CD4-positive, CD25-positive, alpha-beta regulatory T cell (primary cell): ENCODE measurements at regions not wholly inside any gene's neighbourhood (a gene's known extent, or its start where the extent isn't known, plus 50 kb on each side); places are given as distances from the start of the nearest gene placed in this dataset.

Experiments used
- ATAC-seq, 2 donors: fragments of 150-1000 bp; cut with Tn5 transposase; one replicate each; pipeline ENCODE4 v1.10.0; 2021; ENCODE audit warnings: low read depth in 2 of 2, moderate number of reproducible peaks in 2 of 2, moderate library complexity in 1 of 2
- DNase-seq, 3 donors: peaks; one replicate each; pipeline versions ENCODE4 v3.0.0 to v3.0.0-alpha.2; 2012 to 2022; ENCODE audit warnings: mixed read lengths in 1 of 3
- H3K27ac ChIP-seq: one replicate; pipeline ENCODE4 v1.7.0; 2013; ENCODE audit warnings: mild to moderate bottlenecking, low read length; ENCODE audit not compliant: insufficient read depth, poor library complexity, severe bottlenecking
- H3K27me3 ChIP-seq: one replicate; pipeline ENCODE4 v1.7.0; 2013; ENCODE audit warnings: low read length; ENCODE audit not compliant: control insufficient read depth, insufficient read depth
- H3K36me3 ChIP-seq: one replicate; pipeline ENCODE4 v1.7.0; 2013; ENCODE audit warnings: mild to moderate bottlenecking, low read length, moderate library complexity; ENCODE audit not compliant: control insufficient read depth, insufficient read depth
- H3K4me1 ChIP-seq: 2 replicates; pipeline ENCODE4 v1.7.0; 2013; ENCODE audit warnings: mild to moderate bottlenecking, low read length; ENCODE audit not compliant: insufficient read depth, control insufficient read depth, poor library complexity, severe bottlenecking
- H3K4me3 ChIP-seq: one replicate; pipeline ENCODE4 v1.7.0; 2013; ENCODE audit warnings: low read depth, mild to moderate bottlenecking, low read length, moderate library complexity
- H3K9me3 ChIP-seq, 2 experiments: 1 replicate in 1 of 2; 2 replicates in 1 of 2; pipeline ENCODE4 v1.7.0; 2013; ENCODE audit warnings: low read length in 2 of 2, mild to moderate bottlenecking in 1 of 2, moderate library complexity in 1 of 2; ENCODE audit not compliant: control insufficient read depth in 2 of 2
- H3K27ac Mint-ChIP-seq, 3 donors: one replicate each; pipeline ENCODE4 v1.8.0; 2020 to 2022; ENCODE audit warnings: mild to moderate bottlenecking in 3 of 3, mixed read lengths in 3 of 3, moderate library complexity in 2 of 3
- H3K27me3 Mint-ChIP-seq: one replicate; pipeline ENCODE4 v1.8.0; 2022; ENCODE audit warnings: mild to moderate bottlenecking, mixed read lengths
- H3K36me3 Mint-ChIP-seq: one replicate; pipeline ENCODE4 v1.8.0; 2020; ENCODE audit warnings: mixed read lengths
- H3K4me1 Mint-ChIP-seq, 4 donors: one replicate each; pipeline ENCODE4 v1.8.0; 2020 to 2022; ENCODE audit warnings: mixed read lengths in 4 of 4, mild to moderate bottlenecking in 1 of 4
- H3K4me3 Mint-ChIP-seq, 4 donors: one replicate each; pipeline ENCODE4 v1.8.0; 2020 to 2022; ENCODE audit warnings: mild to moderate bottlenecking in 4 of 4, mixed read lengths in 4 of 4, moderate library complexity in 3 of 4
- H3K9me3 Mint-ChIP-seq, 7 donors: one replicate each; pipeline ENCODE4 v1.8.0; 2020 to 2022; ENCODE audit warnings: mixed read lengths in 7 of 7, mild to moderate bottlenecking in 3 of 7, moderate library complexity in 2 of 7

- H3K27me3 Mint-ChIP-seq: no peaks in the 10 kb centered on the region
- Histone ChIP-seq H3K4me1 (no peaks in the 10 kb centered on the region), H3K36me3 (no peaks in the 10 kb centered on the region), H3K4me3 (no peak overlapping the region), H3K27me3 (no peaks in the 10 kb centered on the region), H3K27ac (no peak overlapping the region), H3K9me3 (no peaks in the 10 kb centered on the region)
- DNase-seq (no peak), ATAC-seq (no peak)
- H3K27ac Mint-ChIP-seq: no peak overlapping the region
- H3K9me3 Mint-ChIP-seq: peaks cover 0 to 4% (median 0%) of the 10 kb centered on the region in 7 donors
- H3K4me1 Mint-ChIP-seq: no peaks in the 10 kb centered on the region
- no peaks in the 10 kb centered on the region for H3K36me3 Mint-ChIP-seq
- H3K4me3 Mint-ChIP-seq: no peak overlapping the region
These were observed 545.0 kb downstream of the GBA3 start for GRCh38 chr4:23237771-23238170.

- Histone ChIP-seq H3K36me3 (no peaks in the 10 kb centered on the region), H3K9me3 (no peaks in the 10 kb centered on the region), H3K27ac (no peak overlapping the region), H3K4me3 (no peak overlapping the region), H3K27me3 (no peaks in the 10 kb centered on the region), H3K4me1 (no peaks in the 10 kb centered on the region)
- Mint-ChIP-seq H3K9me3 (peaks cover 0 to 3% (median 0%) of the 10 kb centered on the region in 7 donors), H3K4me3 (no peak overlapping the region), H3K36me3 (no peaks in the 10 kb centered on the region), H3K27me3 (no peaks in the 10 kb centered on the region), H3K4me1 (no peaks in the 10 kb centered on the region), H3K27ac (no peak overlapping the region)
- no peak for DNase-seq
- no peak for ATAC-seq
These were observed 543.1 kb downstream of the GBA3 start for GRCh38 chr4:23235628-23236390.

GRCh38 chr4:23234716-23235115, 542.0 kb downstream of the GBA3 start:
- no peak overlapping the region for H3K4me3 ChIP-seq
- peaks cover 0 to 2% (median 0%) of the 10 kb centered on the region in 7 donors for H3K9me3 Mint-ChIP-seq
- H3K36me3 Mint-ChIP-seq: no peaks in the 10 kb centered on the region
- no peaks in the 10 kb centered on the region for H3K4me1 ChIP-seq
- no peaks in the 10 kb centered on the region for H3K27me3 Mint-ChIP-seq
- DNase-seq (no peak), ATAC-seq (no peak)
- no peaks in the 10 kb centered on the region for H3K9me3 ChIP-seq
- no peak overlapping the region for H3K4me3 Mint-ChIP-seq
- no peaks in the 10 kb centered on the region for H3K27me3 ChIP-seq
- H3K27ac ChIP-seq: no peak overlapping the region
- no peaks in the 10 kb centered on the region for H3K36me3 ChIP-seq
- no peaks in the 10 kb centered on the region for H3K4me1 Mint-ChIP-seq
- no peak overlapping the region for H3K27ac Mint-ChIP-seq

- Histone ChIP-seq H3K27me3 (no peaks in the 10 kb centered on the region), H3K4me1 (no peaks in the 10 kb centered on the region), H3K9me3 (no peaks in the 10 kb centered on the region), H3K4me3 (no peak overlapping the region), H3K27ac (no peak overlapping the region), H3K36me3 (no peaks in the 10 kb centered on the region)
- no peaks in the 10 kb centered on the region for H3K4me1 Mint-ChIP-seq
- H3K9me3 Mint-ChIP-seq: peaks cover 0 to 2% (median 0%) of the 10 kb centered on the region in 7 donors
- no peaks in the 10 kb centered on the region for H3K27me3 Mint-ChIP-seq
- H3K36me3 Mint-ChIP-seq: no peaks in the 10 kb centered on the region
- DNase-seq (no peak), ATAC-seq (no peak)
- no peak overlapping the region for H3K27ac Mint-ChIP-seq
- H3K4me3 Mint-ChIP-seq: no peak overlapping the region
These were observed 541.3 kb downstream of the GBA3 start for GRCh38 chr4:23234018-23234417.

- Mint-ChIP-seq H3K4me1 (no peaks in the 10 kb centered on the region), H3K27ac (no peak overlapping the region), H3K9me3 (peaks cover 0 to 2% (median 0%) of the 10 kb centered on the region in 7 donors), H3K36me3 (no peaks in the 10 kb centered on the region), H3K27me3 (no peaks in the 10 kb centered on the region), H3K4me3 (no peak overlapping the region)
- H3K4me3 ChIP-seq: no peak overlapping the region
- no peak for DNase-seq
- no peak for ATAC-seq
- no peaks in the 10 kb centered on the region for H3K9me3 ChIP-seq
- H3K27ac ChIP-seq: no peak overlapping the region
- no peaks in the 10 kb centered on the region for H3K27me3 ChIP-seq
- no peaks in the 10 kb centered on the region for H3K36me3 ChIP-seq
- H3K4me1 ChIP-seq: no peaks in the 10 kb centered on the region
These were observed 540.9 kb downstream of the GBA3 start for GRCh38 chr4:23233596-23233995.

- Mint-ChIP-seq H3K36me3 (no peaks in the 10 kb centered on the region), H3K4me3 (no peak overlapping the region), H3K4me1 (no peaks in the 10 kb centered on the region), H3K9me3 (peaks cover 0 to 2% (median 0%) of the 10 kb centered on the region in 7 donors), H3K27me3 (no peaks in the 10 kb centered on the region), H3K27ac (no peak overlapping the region)
- no peak for DNase-seq
- H3K4me3 ChIP-seq: no peak overlapping the region
- H3K27ac ChIP-seq: no peak overlapping the region
- no peaks in the 10 kb centered on the region for H3K4me1 ChIP-seq
- H3K27me3 ChIP-seq: no peaks in the 10 kb centered on the region
- ATAC-seq: no peak
- no peaks in the 10 kb centered on the region for H3K36me3 ChIP-seq
- H3K9me3 ChIP-seq: no peaks in the 10 kb centered on the region
These were observed 540.2 kb downstream of the GBA3 start for GRCh38 chr4:23232987-23233386.

GRCh38 chr4:23225564-23225963, 532.8 kb downstream of the GBA3 start:
- H3K4me1 ChIP-seq: no peaks in the 10 kb centered on the region
- no peaks in the 10 kb centered on the region for H3K27me3 Mint-ChIP-seq
- no peaks in the 10 kb centered on the region for H3K4me1 Mint-ChIP-seq
- no peaks in the 10 kb centered on the region for H3K27me3 ChIP-seq
- no peaks in the 10 kb centered on the region for H3K36me3 ChIP-seq
- H3K27ac Mint-ChIP-seq: no peak overlapping the region
- no peak overlapping the region for H3K27ac ChIP-seq
- no peak overlapping the region for H3K4me3 ChIP-seq
- no peak overlapping the region for H3K4me3 Mint-ChIP-seq
- ATAC-seq (no peak), DNase-seq (no peak)
- H3K9me3 ChIP-seq: no peaks in the 10 kb centered on the region
- no peaks in the 10 kb centered on the region for H3K36me3 Mint-ChIP-seq
- peaks cover 0 to 7% (median 3%) of the 10 kb centered on the region in 7 donors for H3K9me3 Mint-ChIP-seq

GRCh38 chr4:23224684-23225420, 532.1 kb downstream of the GBA3 start:
- Mint-ChIP-seq H3K27ac (no peak overlapping the region), H3K4me1 (no peaks in the 10 kb centered on the region), H3K9me3 (peaks cover 0 to 7% (median 4%) of the 10 kb centered on the region in 7 donors), H3K36me3 (no peaks in the 10 kb centered on the region), H3K27me3 (no peaks in the 10 kb centered on the region), H3K4me3 (no peak overlapping the region)
- Histone ChIP-seq H3K4me1 (no peaks in the 10 kb centered on the region), H3K27me3 (no peaks in the 10 kb centered on the region), H3K9me3 (no peaks in the 10 kb centered on the region), H3K36me3 (no peaks in the 10 kb centered on the region), H3K27ac (no peak overlapping the region), H3K4me3 (no peak overlapping the region)
- DNase-seq (no peak), ATAC-seq (no peak)
